ENCODE measurements at regions not wholly inside any gene's neighbourhood (a gene's known extent, or its start where the extent isn't known, plus 50 kb on each side); places are given as distances from the start of the nearest gene placed in this dataset.

- no peak for DNase-seq (ENCODE audit: low read depth)
- H3K4me3 ChIP-seq (ENCODE audit: low read depth, low read length): no peak overlapping the region
Measured at GRCh38 chr15:58330741-58331559, 100.8 kb upstream of the LIPC start.

DNA sequence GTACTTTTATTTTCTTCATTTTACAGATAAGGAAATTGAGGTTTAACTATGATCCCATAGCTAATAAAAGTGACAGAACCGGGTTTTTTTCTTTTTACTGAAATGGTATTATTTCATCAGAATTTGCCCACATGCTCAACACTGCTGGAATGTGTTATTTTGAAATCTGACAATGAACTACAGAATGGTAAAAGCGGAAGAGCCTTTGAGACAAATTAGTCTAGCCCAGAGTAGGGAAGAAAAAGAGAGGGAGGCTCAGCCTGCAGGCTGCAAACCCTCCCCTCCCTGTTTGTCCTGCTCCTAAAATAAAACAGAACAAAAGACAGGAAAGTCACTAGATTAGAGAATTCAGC, 100.3 kb upstream of the LIPC start:
- DNase-seq (ENCODE audit: low read depth): no peak
- TF ChIP-seq, protein P1, sequence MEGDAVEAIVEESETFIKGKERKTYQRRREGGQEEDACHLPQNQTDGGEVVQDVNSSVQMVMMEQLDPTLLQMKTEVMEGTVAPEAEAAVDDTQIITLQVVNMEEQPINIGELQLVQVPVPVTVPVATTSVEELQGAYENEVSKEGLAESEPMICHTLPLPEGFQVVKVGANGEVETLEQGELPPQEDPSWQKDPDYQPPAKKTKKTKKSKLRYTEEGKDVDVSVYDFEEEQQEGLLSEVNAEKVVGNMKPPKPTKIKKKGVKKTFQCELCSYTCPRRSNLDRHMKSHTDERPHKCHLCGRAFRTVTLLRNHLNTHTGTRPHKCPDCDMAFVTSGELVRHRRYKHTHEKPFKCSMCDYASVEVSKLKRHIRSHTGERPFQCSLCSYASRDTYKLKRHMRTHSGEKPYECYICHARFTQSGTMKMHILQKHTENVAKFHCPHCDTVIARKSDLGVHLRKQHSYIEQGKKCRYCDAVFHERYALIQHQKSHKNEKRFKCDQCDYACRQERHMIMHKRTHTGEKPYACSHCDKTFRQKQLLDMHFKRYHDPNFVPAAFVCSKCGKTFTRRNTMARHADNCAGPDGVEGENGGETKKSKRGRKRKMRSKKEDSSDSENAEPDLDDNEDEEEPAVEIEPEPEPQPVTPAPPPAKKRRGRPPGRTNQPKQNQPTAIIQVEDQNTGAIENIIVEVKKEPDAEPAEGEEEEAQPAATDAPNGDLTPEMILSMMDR (IDR thresholded peaks at IDR 0.05; ENCODE audit: insufficient read depth, low read depth, low read length, missing control alignments): no peak
- no peak overlapping the region for H3K4me3 ChIP-seq (ENCODE audit: low read depth, low read length)

More at GRCh38 chr15:58330741-58331559, 100.8 kb upstream of the LIPC start:
- TF ChIP-seq, protein P1 (IDR thresholded peaks at IDR 0.05; ENCODE audit: insufficient read depth, low read depth, low read length, missing control alignments): no peak

GRCh38 chr15:58331913-58332675, 99.7 kb upstream of the LIPC start:
- peak; percentile 90 for DNase-seq (ENCODE audit: low read depth)

GRCh38 chr15:58332676-58333400, 99.0 kb upstream of the LIPC start:
- no peak overlapping the region for H3K4me3 ChIP-seq (ENCODE audit: low read depth, low read length)
- peak; percentile 44 for DNase-seq (ENCODE audit: low read depth)
- TF ChIP-seq, protein P1 (IDR thresholded peaks at IDR 0.05; ENCODE audit: insufficient read depth, low read depth, low read length, missing control alignments): no peak

More at GRCh38 chr15:58331913-58332675, 99.7 kb upstream of the LIPC start:
- no peak overlapping the region; the same call in 1 of the 2 replicates for H3K4me3 ChIP-seq (ENCODE audit: low read depth, low read length)
- TF ChIP-seq, protein P1 (IDR thresholded peaks at IDR 0.05; ENCODE audit: insufficient read depth, low read depth, low read length, missing control alignments): no peak

DNA sequence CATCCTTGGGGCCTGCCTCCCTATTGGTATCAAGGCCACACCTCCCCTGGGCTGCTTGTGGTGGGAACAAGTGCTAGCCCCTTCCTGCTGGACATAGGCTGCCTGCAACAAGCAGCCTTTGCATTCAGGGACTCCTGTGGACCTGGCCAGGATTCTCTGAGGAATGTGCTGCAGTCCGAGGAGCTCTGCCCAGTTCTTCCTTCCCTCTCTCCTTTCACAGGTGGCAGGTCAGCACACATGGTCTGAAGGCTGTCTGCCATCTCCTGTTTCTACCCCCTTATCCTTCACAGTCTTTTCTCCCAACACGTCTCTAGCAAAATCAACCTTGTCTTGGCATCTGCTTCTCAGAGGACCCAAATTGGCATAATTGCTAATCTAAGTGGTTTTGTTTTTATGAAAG, 97.0 kb upstream of the LIPC start:
- no peak overlapping the region for H3K4me3 ChIP-seq (ENCODE audit: low read depth, low read length)
- no peak for DNase-seq (ENCODE audit: low read depth)
- TF ChIP-seq, protein P1 (IDR thresholded peaks at IDR 0.05; ENCODE audit: insufficient read depth, low read depth, low read length, missing control alignments): no peak

- TF ChIP-seq, protein P1 (IDR thresholded peaks at IDR 0.05; ENCODE audit: insufficient read depth, low read depth, low read length, missing control alignments): no peak
- no peak for DNase-seq (ENCODE audit: low read depth)
- H3K4me3 ChIP-seq (ENCODE audit: low read depth, low read length): no peak overlapping the region
Measured at GRCh38 chr15:58336161-58336560, 95.6 kb upstream of the LIPC start.
